NOMO-1 (cell line): ENCODE measurements at regions not wholly inside any gene's neighbourhood (a gene's known extent, or its start where the extent isn't known, plus 50 kb on each side); places are given as distances from the start of the nearest gene placed in this dataset.
A peak's percentile ranks its signal among the peaks of the same experiment; 100 is the strongest.

Source experiments
- DNase-seq, 2 experiments: peaks; one replicate each; lab custom pipeline; 2025; ENCODE audit not compliant: unreplicated experiment in 2 of 2; lab: John Stamatoyannopoulos, UW

DNA sequence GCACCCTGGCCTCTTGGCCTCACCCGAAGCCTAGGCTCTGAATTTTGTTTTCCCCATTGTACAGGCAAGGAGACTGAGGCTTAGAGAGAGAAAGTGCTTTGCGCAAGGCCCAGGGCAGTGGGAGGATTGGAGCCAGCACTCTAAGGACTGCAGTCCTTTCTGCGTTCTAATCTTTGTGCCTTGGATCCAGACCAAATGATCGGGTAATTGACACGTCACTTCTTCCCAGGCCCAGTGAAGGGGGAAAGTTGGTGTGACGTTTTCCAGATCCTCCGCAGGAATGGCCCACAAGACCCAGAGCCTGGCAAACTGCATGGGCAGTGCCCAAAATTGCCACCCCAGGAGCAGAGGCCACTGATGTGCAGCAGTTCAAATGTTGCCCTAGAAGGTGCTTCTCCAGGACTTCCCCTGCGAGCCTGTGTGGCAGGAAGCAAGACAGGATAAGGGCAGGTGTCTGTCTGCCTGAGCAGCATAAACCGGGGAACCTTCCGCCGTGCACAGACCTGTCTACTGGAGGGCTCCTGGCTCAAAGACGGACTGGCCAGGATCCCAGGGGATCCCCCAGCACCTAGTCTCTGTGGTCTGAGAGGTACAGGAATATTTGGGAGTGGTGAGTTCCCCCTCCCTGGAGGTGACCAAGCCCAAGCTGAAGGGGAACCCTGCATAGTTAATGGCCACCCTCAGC is 194.5 kb upstream of the TLE3 start:
- DNase-seq = no peak

GRCh38 chr15:70291305-70292075 is 193.8 kb upstream of the TLE3 start:
- DNase-seq = no peak

DNA sequence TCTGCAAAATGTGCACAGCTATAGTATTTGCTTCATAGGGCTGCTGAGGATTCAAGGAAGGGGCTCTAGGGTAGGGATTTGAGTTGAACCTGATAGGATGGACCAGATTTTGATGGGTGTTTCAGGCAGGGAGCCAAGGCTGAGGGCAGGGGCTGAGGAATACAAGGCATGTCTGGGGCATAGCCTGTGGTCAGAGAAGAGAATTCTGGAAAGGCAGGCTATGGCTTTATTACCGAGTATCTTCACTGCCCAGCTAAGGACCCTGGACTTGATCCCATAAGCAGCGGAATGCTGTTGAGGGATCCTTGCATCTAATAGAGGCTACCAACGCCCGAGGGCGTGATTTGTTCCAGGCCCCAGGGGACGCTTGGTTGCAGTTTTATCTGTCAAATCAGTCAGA is 193.0 kb upstream of the TLE3 start:
- DNase-seq = no peak

DNA sequence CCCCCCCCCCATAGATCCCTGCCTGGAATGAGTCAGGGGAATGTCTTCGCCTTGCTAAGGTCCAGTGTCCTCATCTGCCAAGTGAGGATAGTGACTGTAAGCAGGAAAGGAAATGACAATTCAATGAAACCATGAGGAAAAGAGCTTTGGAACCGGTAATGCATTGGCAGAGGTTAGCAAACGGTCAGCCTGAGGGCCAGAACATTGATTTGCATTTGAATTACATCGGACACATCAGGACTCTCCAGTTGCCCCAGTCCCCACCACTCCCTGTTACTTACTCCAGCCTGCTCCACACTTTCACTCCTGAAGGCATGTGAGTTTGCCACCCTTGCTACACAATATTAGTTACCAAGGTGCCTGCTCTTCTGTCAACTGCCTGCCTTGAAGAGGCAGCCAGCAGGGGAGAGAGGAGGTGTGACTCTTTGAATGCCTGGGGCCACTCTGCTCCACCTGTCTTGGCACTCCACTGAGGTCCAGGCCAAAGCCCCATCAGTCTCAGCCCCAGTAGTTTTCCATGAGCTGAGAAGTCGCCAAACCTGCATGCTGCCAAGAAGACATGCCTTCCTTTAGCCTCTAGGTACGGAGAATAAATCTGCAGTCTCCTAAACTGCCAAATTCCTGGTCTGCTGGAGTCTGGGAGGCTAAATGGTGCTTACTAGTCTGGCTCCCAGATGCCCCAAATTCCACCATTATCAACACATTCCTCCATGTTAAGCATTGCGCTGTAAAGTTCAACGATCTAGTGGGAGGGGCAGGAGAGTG is 191.7 kb upstream of the TLE3 start:
- DNase-seq = no peak

DNA sequence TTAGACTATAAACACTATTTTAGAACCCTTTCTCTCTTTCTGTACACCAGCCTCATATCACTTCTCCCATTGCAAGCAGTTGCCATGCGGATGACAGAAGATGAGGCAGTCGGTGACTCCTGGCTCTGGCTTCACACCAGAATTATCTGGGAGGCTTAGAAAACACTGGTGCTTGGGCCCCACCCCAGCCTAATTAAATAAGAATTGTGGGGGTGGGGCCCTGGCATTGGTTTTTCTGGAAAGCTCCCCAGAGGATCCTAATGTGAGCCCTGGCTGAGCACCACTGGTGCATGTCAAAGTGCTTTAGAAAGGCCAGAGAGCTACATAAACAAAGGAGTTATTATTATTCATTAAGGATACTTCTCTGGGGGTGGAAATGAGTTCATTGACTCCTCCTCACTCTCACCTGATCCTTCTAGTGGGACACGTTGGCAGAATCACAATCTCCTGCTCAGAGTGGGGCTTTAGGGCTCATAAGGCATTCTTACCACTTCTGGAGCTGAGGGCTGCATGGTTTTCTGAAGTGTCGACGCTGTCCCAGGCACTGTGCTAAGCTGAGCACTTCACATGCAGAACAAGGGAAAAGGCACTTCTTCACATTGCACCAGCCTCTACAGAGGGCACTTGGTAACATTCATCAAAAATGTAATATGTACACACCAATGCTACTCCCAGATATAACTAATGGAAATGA is 188.5 kb upstream of the TLE3 start:
- DNase-seq = no peak

GRCh38 chr15:70284438-70285214 is 186.9 kb upstream of the TLE3 start:
- DNase-seq = peak in 1 of 2 experiments; percentile 19

DNA sequence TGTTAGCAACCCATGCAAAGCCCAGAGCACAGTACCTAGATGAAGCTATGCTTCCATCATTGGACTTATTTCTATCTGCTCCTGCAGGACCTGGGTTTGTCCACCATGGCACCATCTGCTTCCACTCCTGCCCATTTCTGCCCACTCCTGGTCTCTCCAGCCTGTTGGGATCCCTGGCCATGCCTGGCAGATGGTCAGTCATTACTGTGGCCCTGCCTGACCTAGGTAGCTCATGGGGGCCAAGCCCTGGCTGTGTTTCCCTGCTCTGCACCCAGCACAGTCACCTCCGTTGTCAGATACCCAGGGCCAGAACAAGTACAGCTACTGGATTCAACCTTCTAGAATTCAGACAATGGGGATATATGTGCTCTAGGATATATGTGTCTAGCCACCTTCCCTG is 185.8 kb upstream of the TLE3 start:
- no peak for DNase-seq

GRCh38 chr15:70281811-70282307 is 184.1 kb upstream of the TLE3 start:
- DNase-seq = no peak

DNA sequence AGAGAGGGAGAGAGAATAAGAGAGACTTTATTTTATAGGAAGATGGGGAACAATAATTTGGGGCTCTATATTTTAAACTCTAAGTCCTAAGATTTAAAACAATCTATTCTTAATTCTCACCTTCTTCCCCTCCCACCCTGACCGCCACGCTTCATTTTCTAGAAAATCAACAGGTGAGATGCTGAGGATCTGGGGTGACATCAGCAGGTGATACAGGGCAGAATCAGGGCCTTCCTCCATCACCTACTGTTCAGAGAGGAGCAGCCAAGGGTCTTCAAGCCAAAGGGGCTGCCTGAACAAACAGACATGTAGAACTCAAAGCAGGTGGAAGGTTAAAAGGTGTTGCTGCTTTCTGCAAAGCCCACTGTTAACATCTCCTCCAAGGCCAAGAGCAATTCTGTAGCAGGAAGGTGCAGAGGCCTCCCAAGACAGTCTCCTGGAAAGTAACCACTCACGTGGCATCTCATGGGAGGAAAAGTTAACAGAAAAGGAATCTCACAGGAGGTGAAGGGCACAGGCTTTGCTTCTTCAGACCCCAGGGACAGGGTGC is 183.6 kb upstream of the TLE3 start:
- DNase-seq = no peak

DNA sequence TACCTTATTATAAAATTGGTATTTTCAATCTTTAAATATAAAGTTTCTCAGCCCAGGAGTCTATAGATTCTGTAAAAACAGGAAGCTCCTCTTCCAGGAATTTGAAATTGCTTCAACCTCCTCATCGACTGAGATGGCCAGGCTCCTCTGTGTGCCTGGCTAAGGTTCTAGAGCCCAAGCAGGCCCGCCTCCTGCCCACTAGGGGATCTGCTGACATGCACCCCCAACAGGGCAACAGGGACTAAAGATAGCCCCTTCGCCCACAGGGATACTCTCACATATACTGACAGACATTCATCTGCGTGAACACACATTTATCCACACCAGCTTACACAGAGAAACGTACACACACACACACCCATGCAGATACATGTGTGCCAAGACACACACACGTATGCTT is 183.1 kb upstream of the TLE3 start:
- no peak for DNase-seq

DNA sequence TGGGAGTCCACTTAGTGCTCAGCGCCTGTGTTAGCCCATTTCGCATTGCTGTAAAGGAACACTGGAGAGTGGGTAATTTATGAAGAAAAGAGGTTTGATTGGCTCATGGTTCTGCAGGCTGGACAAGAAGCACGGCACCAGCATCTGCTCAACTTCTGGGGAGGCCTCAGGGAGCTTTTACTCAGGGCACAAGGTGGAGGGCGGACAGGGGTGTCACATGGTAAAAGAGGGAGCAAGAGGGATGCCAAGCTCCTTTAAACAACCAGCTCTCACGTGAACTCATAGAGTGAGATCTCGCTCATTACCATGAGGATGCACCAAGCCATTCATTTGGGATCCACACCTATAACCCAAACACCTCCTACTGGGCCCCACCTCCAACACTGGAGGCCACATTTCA is 181.4 kb upstream of the TLE3 start:
- no peak for DNase-seq

- DNase-seq = no peak
Measured at GRCh38 chr15:70278644-70279043, 180.9 kb upstream of the TLE3 start.

DNA sequence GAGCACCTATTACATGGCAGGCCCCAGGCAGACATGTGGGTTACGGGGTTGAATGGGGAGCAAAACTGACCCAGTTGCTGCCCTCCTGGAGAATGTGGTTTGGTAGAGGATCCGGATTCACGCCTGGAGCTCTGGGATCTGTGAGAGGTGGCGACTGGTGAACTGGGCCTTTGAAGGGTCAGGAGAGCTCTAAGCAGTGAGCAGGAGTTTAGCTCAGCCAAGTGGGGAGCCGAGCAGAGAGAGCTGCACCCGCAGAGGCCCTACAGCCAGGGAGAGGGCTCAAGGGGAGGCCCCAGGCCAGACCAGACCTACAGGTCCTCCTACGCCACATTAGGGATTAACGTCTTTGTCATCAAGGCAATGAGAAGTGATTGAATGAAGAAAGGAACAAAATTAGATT is 179.8 kb upstream of the TLE3 start:
- no peak for DNase-seq

- DNase-seq = no peak
Measured at GRCh38 chr15:70276401-70276800, 178.7 kb upstream of the TLE3 start.

GRCh38 chr15:70275461-70276138 is 177.9 kb upstream of the TLE3 start:
- DNase-seq = no peak

DNA sequence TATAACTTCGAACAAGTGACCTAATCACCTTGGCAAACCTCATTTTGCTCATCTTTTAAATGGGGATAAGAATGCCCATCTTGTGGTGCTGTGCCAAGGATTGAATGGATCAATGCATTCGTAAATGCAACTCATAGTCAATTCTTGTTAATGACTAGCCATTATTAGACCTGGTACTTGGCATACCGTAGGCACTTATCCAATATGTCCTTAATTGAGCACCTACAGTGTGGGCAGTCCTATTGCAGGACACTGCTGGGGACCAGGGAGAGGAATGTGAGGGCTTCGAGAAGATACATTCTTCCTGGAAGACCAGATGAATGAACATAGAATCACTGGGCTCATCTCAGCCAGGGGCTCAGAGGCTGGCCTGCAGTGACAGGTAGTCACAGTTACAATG is 177.2 kb upstream of the TLE3 start:
- DNase-seq = no peak

DNA sequence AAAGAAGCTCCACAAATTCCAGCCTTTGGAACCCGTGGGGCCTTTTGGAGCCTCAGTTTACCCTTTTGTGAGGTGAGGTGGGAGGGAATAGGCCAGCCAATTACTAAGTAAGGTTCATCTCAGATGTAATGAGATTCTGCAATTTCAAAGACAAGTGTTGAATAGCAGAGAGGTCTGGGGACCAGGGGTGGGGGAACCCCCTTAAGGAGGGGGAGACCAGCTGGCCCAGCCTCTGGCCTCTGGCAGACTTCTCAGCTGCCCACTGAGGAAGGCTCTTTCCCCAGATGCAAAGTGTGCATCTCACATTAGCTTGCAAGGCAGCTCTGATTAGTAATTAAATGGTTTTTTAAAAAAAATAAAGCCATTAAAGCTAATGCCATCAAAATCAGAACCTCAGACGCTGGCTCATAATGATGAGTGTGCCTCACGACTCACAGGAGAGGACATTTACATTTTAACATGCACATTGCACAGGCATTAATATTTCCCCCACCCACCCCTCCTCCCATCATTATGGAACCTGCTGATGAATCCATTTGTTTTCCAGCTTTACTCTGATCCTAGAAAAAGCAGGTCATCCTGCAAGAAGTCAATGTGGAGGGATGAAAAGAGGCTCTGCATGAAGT is 176.7 kb upstream of the TLE3 start:
- DNase-seq = no peak

- DNase-seq = no peak
Measured at GRCh38 chr15:70273808-70274207, 176.1 kb upstream of the TLE3 start.
